A549 (cell line): ENCODE measurements at regions not wholly inside any gene's neighbourhood (a gene's known extent, or its start where the extent isn't known, plus 50 kb on each side); places are given as distances from the start of the nearest gene placed in this dataset.

ENCODE experiments used
- CHD2 ChIP-seq: fragments of 150-350 bp; IDR thresholded peaks from 2 replicates; pipeline ENCODE4 v1.6.1; 2014; ENCODE audit warnings: low read length; ENCODE audit not compliant: partially characterized antibody
- EHMT2 ChIP-seq: fragments of 200-600 bp; sonication (generic); IDR thresholded peaks from 2 replicates; pipeline ENCODE4 v1.6.1; 2016; ENCODE audit warnings: antibody characterized with exemption, low read depth, mild to moderate bottlenecking, moderate library complexity
- RAD21 ChIP-seq, 2 experiments: fragments of >200 bp in 1 of 2; sonication (Bioruptor Twin) in 1 of 2; formaldehyde crosslinking in 1 of 2; IDR thresholded peaks in 1 of 2; conservative IDR thresholded peaks in 1 of 2; 2 replicates in 1 of 2; 3 replicates in 1 of 2; pipeline ENCODE4 v1.6.1; 2012 to 2018; ENCODE audit warnings: inconsistent platforms in 1 of 2
- TF ChIP-seq, protein P1 (sequence below): fragments of >200 bp; sonication (Bioruptor Twin); formaldehyde crosslinking; IDR thresholded peaks from 3 replicates; pipeline ENCODE4 v1.5.1; 2016
- TF ChIP-seq, protein P2 (sequence below): fragments of 200-600 bp; sonication (generic); IDR thresholded peaks from 2 replicates; pipeline ENCODE4 v1.6.1; 2016; ENCODE audit warnings: antibody characterized with exemption, mild to moderate bottlenecking, moderate library complexity

GRCh38 chr11:12585861-12586260, 88.4 kb upstream of the TEAD1 start:
- TF ChIP-seq, protein P1, sequence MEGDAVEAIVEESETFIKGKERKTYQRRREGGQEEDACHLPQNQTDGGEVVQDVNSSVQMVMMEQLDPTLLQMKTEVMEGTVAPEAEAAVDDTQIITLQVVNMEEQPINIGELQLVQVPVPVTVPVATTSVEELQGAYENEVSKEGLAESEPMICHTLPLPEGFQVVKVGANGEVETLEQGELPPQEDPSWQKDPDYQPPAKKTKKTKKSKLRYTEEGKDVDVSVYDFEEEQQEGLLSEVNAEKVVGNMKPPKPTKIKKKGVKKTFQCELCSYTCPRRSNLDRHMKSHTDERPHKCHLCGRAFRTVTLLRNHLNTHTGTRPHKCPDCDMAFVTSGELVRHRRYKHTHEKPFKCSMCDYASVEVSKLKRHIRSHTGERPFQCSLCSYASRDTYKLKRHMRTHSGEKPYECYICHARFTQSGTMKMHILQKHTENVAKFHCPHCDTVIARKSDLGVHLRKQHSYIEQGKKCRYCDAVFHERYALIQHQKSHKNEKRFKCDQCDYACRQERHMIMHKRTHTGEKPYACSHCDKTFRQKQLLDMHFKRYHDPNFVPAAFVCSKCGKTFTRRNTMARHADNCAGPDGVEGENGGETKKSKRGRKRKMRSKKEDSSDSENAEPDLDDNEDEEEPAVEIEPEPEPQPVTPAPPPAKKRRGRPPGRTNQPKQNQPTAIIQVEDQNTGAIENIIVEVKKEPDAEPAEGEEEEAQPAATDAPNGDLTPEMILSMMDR, result no peak
- no peak for TF ChIP-seq EHMT2
- TF ChIP-seq, protein P2, sequence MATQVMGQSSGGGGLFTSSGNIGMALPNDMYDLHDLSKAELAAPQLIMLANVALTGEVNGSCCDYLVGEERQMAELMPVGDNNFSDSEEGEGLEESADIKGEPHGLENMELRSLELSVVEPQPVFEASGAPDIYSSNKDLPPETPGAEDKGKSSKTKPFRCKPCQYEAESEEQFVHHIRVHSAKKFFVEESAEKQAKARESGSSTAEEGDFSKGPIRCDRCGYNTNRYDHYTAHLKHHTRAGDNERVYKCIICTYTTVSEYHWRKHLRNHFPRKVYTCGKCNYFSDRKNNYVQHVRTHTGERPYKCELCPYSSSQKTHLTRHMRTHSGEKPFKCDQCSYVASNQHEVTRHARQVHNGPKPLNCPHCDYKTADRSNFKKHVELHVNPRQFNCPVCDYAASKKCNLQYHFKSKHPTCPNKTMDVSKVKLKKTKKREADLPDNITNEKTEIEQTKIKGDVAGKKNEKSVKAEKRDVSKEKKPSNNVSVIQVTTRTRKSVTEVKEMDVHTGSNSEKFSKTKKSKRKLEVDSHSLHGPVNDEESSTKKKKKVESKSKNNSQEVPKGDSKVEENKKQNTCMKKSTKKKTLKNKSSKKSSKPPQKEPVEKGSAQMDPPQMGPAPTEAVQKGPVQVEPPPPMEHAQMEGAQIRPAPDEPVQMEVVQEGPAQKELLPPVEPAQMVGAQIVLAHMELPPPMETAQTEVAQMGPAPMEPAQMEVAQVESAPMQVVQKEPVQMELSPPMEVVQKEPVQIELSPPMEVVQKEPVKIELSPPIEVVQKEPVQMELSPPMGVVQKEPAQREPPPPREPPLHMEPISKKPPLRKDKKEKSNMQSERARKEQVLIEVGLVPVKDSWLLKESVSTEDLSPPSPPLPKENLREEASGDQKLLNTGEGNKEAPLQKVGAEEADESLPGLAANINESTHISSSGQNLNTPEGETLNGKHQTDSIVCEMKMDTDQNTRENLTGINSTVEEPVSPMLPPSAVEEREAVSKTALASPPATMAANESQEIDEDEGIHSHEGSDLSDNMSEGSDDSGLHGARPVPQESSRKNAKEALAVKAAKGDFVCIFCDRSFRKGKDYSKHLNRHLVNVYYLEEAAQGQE, result no peak
- no peak for TF ChIP-seq RAD21 (conservative IDR thresholded peaks at IDR 0.05 in 1 of 2, IDR thresholded peaks at IDR 0.05 in 1 of 2)
- TF ChIP-seq CHD2, result no peak
